SK-N-SH (cell line): ENCODE measurements at regions not wholly inside any gene's neighbourhood (a gene's known extent, or its start where the extent isn't known, plus 50 kb on each side); places are given as distances from the start of the nearest gene placed in this dataset.

Source experiments
- CTCF ChIA-PET: fragments of 300-600, 350-600 bp; formaldehyde crosslinking; extraction: SDS; loops from one replicate; lab custom pipeline; 2021; lab: Yijun Ruan, JAX
- POLR2A ChIA-PET: fragments of 350-600 bp; sonication (Branson Sonifier 250); formaldehyde crosslinking; extraction: SDS; loops from one replicate; lab custom pipeline; 2020; ENCODE audit warnings: antibody characterized with exemption, inconsistent platforms; lab: Yijun Ruan, JAX
- DNase-seq: peaks from one replicate; pipeline ENCODE4 v3.0.0; 2012
- H2AFZ ChIP-seq: fragments of 200-600 bp; sonication (generic); 2 replicates; pipeline ENCODE4 v1.8.1; 2016; ENCODE audit warnings: antibody characterized with exemption, mild to moderate bottlenecking, low read depth
- H3F3A ChIP-seq: fragments of 200-600 bp; sonication (generic); replicated peaks from 2 replicates; pipeline ENCODE3; 2016; ENCODE audit warnings: antibody characterized with exemption, mild to moderate bottlenecking; ENCODE audit not compliant: insufficient read depth
- H3K27ac ChIP-seq, 2 experiments: fragments of 200-500 bp in 1 of 2; fragments of 200-600 bp in 1 of 2; sonication (Bioruptor generic) in 1 of 2; sonication (generic), shearing (Covaris generic) in 1 of 2; 2 replicates each; pipeline versions ENCODE4 v1.5.1 to v1.6.1; 2014 to 2016; ENCODE audit warnings: low read depth in 2 of 2, inconsistent platforms in 1 of 2, low read length in 1 of 2, mild to moderate bottlenecking in 1 of 2, mixed read lengths in 1 of 2
- H3K27me3 ChIP-seq: fragments of 200-600 bp; sonication (generic), shearing (Covaris generic); 2 replicates; pipeline ENCODE4 v1.6.1; 2016; ENCODE audit warnings: mixed run types; ENCODE audit not compliant: insufficient read depth
- H3K36me3 ChIP-seq, 2 experiments: fragments of 200-500 bp in 1 of 2; fragments of 200-600 bp in 1 of 2; sonication (Bioruptor generic) in 1 of 2; sonication (generic) in 1 of 2; replicated peaks in 1 of 2; 2 replicates each; pipeline versions ENCODE3 to v1.5.1; 2014 to 2016; ENCODE audit warnings: low read length in 1 of 2, mild to moderate bottlenecking in 1 of 2; ENCODE audit not compliant: insufficient read depth in 2 of 2, control insufficient read depth in 1 of 2
- H3K4me1 ChIP-seq, 2 experiments: fragments of 200-500 bp in 1 of 2; fragments of 200-600 bp in 1 of 2; sonication (Bioruptor generic) in 1 of 2; sonication (generic), shearing (Covaris generic) in 1 of 2; 2 replicates each; pipeline versions ENCODE4 v1.5.1 to v1.6.1; 2014 to 2016; ENCODE audit warnings: low read depth in 1 of 2, low read length in 1 of 2, mixed run types in 1 of 2; ENCODE audit not compliant: insufficient read depth in 2 of 2, control insufficient read depth in 1 of 2
- H3K4me2 ChIP-seq: fragments of 200-600 bp; sonication (generic), shearing (Covaris generic); 2 replicates; pipeline ENCODE4 v1.6.1; 2017; ENCODE audit warnings: mixed run types
- H3K4me3 ChIP-seq, 2 experiments: fragments of 200-500 bp in 1 of 2; fragments of 200-600 bp in 1 of 2; sonication (Bioruptor generic) in 1 of 2; sonication (generic), shearing (Covaris generic) in 1 of 2; 2 replicates each; pipeline versions ENCODE4 v1.5.1 to v1.8.1; 2014 to 2016; ENCODE audit warnings: low read depth in 2 of 2, inconsistent platforms in 1 of 2, low read length in 1 of 2, mild to moderate bottlenecking in 1 of 2, mixed read lengths in 1 of 2, moderate library complexity in 1 of 2
- H3K79me2 ChIP-seq: fragments of 200-600 bp; sonication (generic); 2 replicates; pipeline ENCODE4 v1.8.1; 2017; ENCODE audit warnings: mild to moderate bottlenecking; ENCODE audit not compliant: insufficient read depth
- H3K9ac ChIP-seq: fragments of 200-600 bp; sonication (generic); 2 replicates; pipeline ENCODE4 v1.6.1; 2017; ENCODE audit warnings: mixed run types
- H3K9me2 ChIP-seq: fragments of 200-600 bp; sonication (generic); 2 replicates; pipeline ENCODE4 v1.6.1; 2017; ENCODE audit warnings: mixed run types
- H3K9me3 ChIP-seq: fragments of 200-600 bp; sonication (generic); 2 replicates; pipeline ENCODE4 v1.6.1; 2017; ENCODE audit warnings: mixed run types, mild to moderate bottlenecking, moderate library complexity
- H4K20me1 ChIP-seq: fragments of 200-600 bp; sonication (generic); 2 replicates; pipeline ENCODE4 v1.6.1; 2017; ENCODE audit warnings: mild to moderate bottlenecking, mixed run types; ENCODE audit not compliant: insufficient read depth
- ELF1 ChIP-seq: IDR thresholded peaks from 2 replicates; pipeline ENCODE4 v1.4.0; 2012
- EP300 ChIP-seq, 2 experiments: IDR thresholded peaks; 2 replicates each; pipeline versions ENCODE4 v1.4.0 to v1.6.1; 2012; ENCODE audit warnings: borderline replicate concordance in 1 of 2, low read depth in 1 of 2, low read length in 1 of 2
- FOXM1 ChIP-seq: IDR thresholded peaks from 2 replicates; pipeline ENCODE4 v1.4.0; 2012; ENCODE audit warnings: low read depth, mild to moderate bottlenecking
- GATA2 ChIP-seq: sonication (generic); formaldehyde crosslinking; IDR thresholded peaks from 2 replicates; pipeline ENCODE4 v1.5.0; 2020; ENCODE audit warnings: mild to moderate bottlenecking, missing genetic modification reagents
- IRF3 ChIP-seq: fragments of 150-350 bp; IDR thresholded peaks from 2 replicates; pipeline ENCODE4 v1.6.1; 2016; ENCODE audit warnings: mild to moderate bottlenecking, low read depth, low read length
- MAX ChIP-seq: IDR thresholded peaks from 2 replicates; pipeline ENCODE4 v1.4.0; 2012; ENCODE audit warnings: low read depth
- NFIC ChIP-seq: IDR thresholded peaks from 2 replicates; pipeline ENCODE4 v1.4.0; 2012; ENCODE audit warnings: borderline replicate concordance
- NRF1 ChIP-seq: IDR thresholded peaks from 2 replicates; pipeline ENCODE4 v1.6.1; 2012; ENCODE audit warnings: low read depth, mild to moderate bottlenecking, low read length
- RAD21 ChIP-seq: IDR thresholded peaks from 2 replicates; pipeline ENCODE4 v1.6.1; 2012; ENCODE audit warnings: mild to moderate bottlenecking, low read length
- RCOR1 ChIP-seq: fragments of 150-350 bp; IDR thresholded peaks from 2 replicates; pipeline ENCODE4 v1.6.1; 2017; ENCODE audit warnings: antibody characterized with exemption, low read length
- RFX5 ChIP-seq: IDR thresholded peaks from 2 replicates; pipeline ENCODE4 v1.6.1; 2012; ENCODE audit warnings: mild to moderate bottlenecking, improper control_type of control experiment, low read length
- SIN3A ChIP-seq: IDR thresholded peaks from 2 replicates; pipeline ENCODE4 v1.6.1; 2012; ENCODE audit warnings: low read depth, mild to moderate bottlenecking, low read length, moderate library complexity, borderline replicate concordance
- SMC3 ChIP-seq: IDR thresholded peaks from 2 replicates; pipeline ENCODE4 v1.6.1; 2012; ENCODE audit warnings: low read depth, low read length, improper control_type of control experiment
- TCF12 ChIP-seq: IDR thresholded peaks from 2 replicates; pipeline ENCODE4 v1.4.0; 2012
- WGBS: methylation state at CpG from one replicate; pipeline ENCODE4 v1.1.6; 2017; ENCODE audit warnings: low lambda C conversion rate; 5-methylcytosine and 5-hydroxymethylcytosine counted together
- TF ChIP-seq, protein P1 (sequence below): fragments of 200-600 bp; sonication (generic); IDR thresholded peaks from 2 replicates; pipeline ENCODE4 v1.6.1; 2017; ENCODE audit warnings: antibody characterized with exemption, mild to moderate bottlenecking, moderate library complexity

DNA sequence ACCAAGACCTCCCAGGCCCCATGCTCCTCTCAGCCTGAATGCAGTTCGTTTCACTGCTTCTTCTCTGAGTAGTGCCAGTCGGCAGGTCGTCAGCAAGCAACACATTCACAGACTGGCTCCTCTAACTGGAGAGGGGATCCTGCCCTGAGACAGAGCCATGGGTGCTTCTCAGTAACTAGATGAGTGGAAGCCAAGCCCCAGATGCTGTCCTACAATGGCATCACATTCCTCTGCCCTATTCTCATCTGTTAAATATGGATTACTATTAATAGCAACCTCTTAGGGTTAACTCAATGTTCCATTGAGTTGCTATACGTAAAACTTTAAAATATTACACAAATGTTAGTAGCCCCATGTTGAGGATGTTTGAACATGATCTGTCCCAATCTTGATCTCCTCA, 84.2 kb upstream of the S1PR1 start (continued):
- no peak for TF ChIP-seq RCOR1
- TF ChIP-seq RFX5: no peak
- no peak for TF ChIP-seq SIN3A
- no peak for TF ChIP-seq FOXM1
- TF ChIP-seq, protein P1, sequence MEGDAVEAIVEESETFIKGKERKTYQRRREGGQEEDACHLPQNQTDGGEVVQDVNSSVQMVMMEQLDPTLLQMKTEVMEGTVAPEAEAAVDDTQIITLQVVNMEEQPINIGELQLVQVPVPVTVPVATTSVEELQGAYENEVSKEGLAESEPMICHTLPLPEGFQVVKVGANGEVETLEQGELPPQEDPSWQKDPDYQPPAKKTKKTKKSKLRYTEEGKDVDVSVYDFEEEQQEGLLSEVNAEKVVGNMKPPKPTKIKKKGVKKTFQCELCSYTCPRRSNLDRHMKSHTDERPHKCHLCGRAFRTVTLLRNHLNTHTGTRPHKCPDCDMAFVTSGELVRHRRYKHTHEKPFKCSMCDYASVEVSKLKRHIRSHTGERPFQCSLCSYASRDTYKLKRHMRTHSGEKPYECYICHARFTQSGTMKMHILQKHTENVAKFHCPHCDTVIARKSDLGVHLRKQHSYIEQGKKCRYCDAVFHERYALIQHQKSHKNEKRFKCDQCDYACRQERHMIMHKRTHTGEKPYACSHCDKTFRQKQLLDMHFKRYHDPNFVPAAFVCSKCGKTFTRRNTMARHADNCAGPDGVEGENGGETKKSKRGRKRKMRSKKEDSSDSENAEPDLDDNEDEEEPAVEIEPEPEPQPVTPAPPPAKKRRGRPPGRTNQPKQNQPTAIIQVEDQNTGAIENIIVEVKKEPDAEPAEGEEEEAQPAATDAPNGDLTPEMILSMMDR: no peak
- no peak for TF ChIP-seq NRF1

DNA sequence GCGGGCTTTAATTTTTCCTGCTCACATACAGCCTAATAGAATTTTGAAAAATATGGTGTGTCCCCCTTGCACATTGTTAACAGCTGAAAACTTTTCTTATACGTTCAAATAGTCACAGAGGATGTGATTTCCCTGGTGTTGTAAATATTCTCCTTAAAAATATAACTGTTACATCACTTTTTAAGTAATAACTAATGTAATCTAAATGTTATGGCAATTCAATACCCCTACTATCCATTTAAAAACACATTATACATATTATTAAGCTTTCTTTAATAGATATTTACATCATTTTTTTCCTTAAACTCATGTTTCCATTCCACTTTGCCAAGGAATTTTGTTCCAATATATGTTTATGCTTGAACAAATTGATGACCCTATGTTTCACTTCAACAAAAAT, 85.5 kb upstream of the S1PR1 start:
- CTCF ChIA-PET: interaction anchor here (0.6 to 1.2 kb wide), 2 partner anchors 11 to 230 kb away, joined by 3 read pairs; no protein-coding TSS in a partner anchor

More for the DNA sequence above, 85.5 kb upstream of the S1PR1 start:
- H3F3A ChIP-seq: no peaks in the 10 kb centered on the region
- 97% methylated on average over 2 of the region's 2 CpGs for WGBS
- H3K79me2 ChIP-seq: no peaks in the 10 kb centered on the region
- H4K20me1 ChIP-seq: no peaks in the 10 kb centered on the region
- no peaks in the 10 kb centered on the region for H3K9me3 ChIP-seq
- no peaks in the 10 kb centered on the region for H3K27me3 ChIP-seq
- DNase-seq: no peak
- H3K4me3 ChIP-seq: no peak overlapping the region
- no peaks in the 10 kb centered on the region for H3K36me3 ChIP-seq
- no peak overlapping the region for H3K9ac ChIP-seq
- H3K9me2 ChIP-seq: no peaks in the 10 kb centered on the region
- TF ChIP-seq SMC3 (no peak), RFX5 (no peak), IRF3 (no peak), NRF1 (no peak), RAD21 (no peak), ELF1 (no peak), EP300 (IDR thresholded peaks at IDR 0.05; ENCODE audit: borderline replicate concordance in 1 of 2, low read depth in 1 of 2, low read length in 1 of 2) (no peak), NFIC (no peak), TCF12 (no peak), GATA2 (CRISPR knock-in tag) (no peak), MAX (no peak)
- POLR2A ChIA-PET: no interaction called here
- no peak overlapping the region for H3K4me2 ChIP-seq
- no peak overlapping the region for H2AFZ ChIP-seq
- no peak overlapping the region for H3K27ac ChIP-seq
- H3K4me1 ChIP-seq: peaks cover 0 to 10% of the 10 kb centered on the region in 2 experiments; a peak in 2 of 4 replicates
